ENCODE measurements at regions not wholly inside any gene's neighbourhood (a gene's known extent, or its start where the extent isn't known, plus 50 kb on each side); places are given as distances from the start of the nearest gene placed in this dataset.

- DNase-seq (ENCODE audit: low read depth), result no peak
Observed at GRCh38 chr12:107553211-107553765, 132.3 kb upstream of the PWP1 start.

GRCh38 chr12:107554941-107555340, 130.7 kb upstream of the PWP1 start:
- DNase-seq (ENCODE audit: low read depth), result no peak

- DNase-seq (ENCODE audit: low read depth), result no peak
Observed at GRCh38 chr12:107557026-107557425, 128.6 kb upstream of the PWP1 start.

- no peak for DNase-seq (ENCODE audit: low read depth)
Observed at GRCh38 chr12:107557589-107558100, 128.0 kb upstream of the PWP1 start.

GRCh38 chr12:107558141-107558815, 127.3 kb upstream of the PWP1 start:
- DNase-seq (ENCODE audit: low read depth), result no peak

- DNase-seq (ENCODE audit: low read depth), result no peak
Observed at GRCh38 chr12:107558816-107559382, 126.7 kb upstream of the PWP1 start.

GRCh38 chr12:107560165-107560898, 125.3 kb upstream of the PWP1 start:
- DNase-seq (ENCODE audit: low read depth), result no peak

- no peak for DNase-seq (ENCODE audit: low read depth)
Observed at GRCh38 chr12:107560899-107561285, 124.7 kb upstream of the PWP1 start.

- no peak for DNase-seq (ENCODE audit: low read depth)
Observed at GRCh38 chr12:107564946-107565345, 120.7 kb upstream of the PWP1 start.

GRCh38 chr12:107565551-107565950, 120.0 kb upstream of the PWP1 start:
- DNase-seq (ENCODE audit: low read depth), result no peak

GRCh38 chr12:107567876-107568619, 117.6 kb upstream of the PWP1 start:
- no peak for DNase-seq (ENCODE audit: low read depth)

GRCh38 chr12:107568718-107569117, 116.9 kb upstream of the PWP1 start:
- no peak for DNase-seq (ENCODE audit: low read depth)

- no peak for DNase-seq (ENCODE audit: low read depth)
Observed at GRCh38 chr12:107570721-107571120, 114.9 kb upstream of the PWP1 start.

GRCh38 chr12:107571492-107571891, 114.1 kb upstream of the PWP1 start:
- DNase-seq (ENCODE audit: low read depth), result no peak

GRCh38 chr12:107574691-107575090, 110.9 kb upstream of the PWP1 start:
- DNase-seq (ENCODE audit: low read depth), result no peak

GRCh38 chr12:107580750-107581618, 104.6 kb upstream of the PWP1 start:
- DNase-seq (ENCODE audit: low read depth), result no peak

- DNase-seq (ENCODE audit: low read depth), result no peak
Observed at GRCh38 chr12:107581619-107582015, 104.0 kb upstream of the PWP1 start.

GRCh38 chr12:107583551-107583950, 102.0 kb upstream of the PWP1 start:
- DNase-seq (ENCODE audit: low read depth), result no peak

GRCh38 chr12:107584563-107584962, 101.0 kb upstream of the PWP1 start:
- no peak for DNase-seq (ENCODE audit: low read depth)

GRCh38 chr12:107586256-107586970, 99.2 kb upstream of the PWP1 start:
- no peak for DNase-seq (ENCODE audit: low read depth)

GRCh38 chr12:107590413-107590812, 95.2 kb upstream of the PWP1 start:
- no peak for DNase-seq (ENCODE audit: low read depth)
